ENCODE measurements at regions not wholly inside any gene's neighbourhood (a gene's known extent, or its start where the extent isn't known, plus 50 kb on each side); places are given as distances from the start of the nearest gene placed in this dataset.
"Not testable (repeated sequence)": the region's sequence is repeated elsewhere in the genome, so short reads cannot be mapped to it uniquely, and the experiment has no call there.

GRCh38 chr9:134571326-134571931 lies 70.2 kb upstream of the COL5A1 start:
- intact Hi-C loops (cut with DNase I) = no loop called here
- H3K27me3 ChIP-seq = no peaks in the 10 kb centered on the region
- H3K4me1 ChIP-seq (ENCODE audit: insufficient read depth) = no peaks in the 10 kb centered on the region
- no peaks in the 10 kb centered on the region for H3K9me3 ChIP-seq
- H3K4me3 ChIP-seq = no peak overlapping the region
- 68 to 77% (median 69%) methylated on average over 12 of the region's 12 CpGs for WGBS, 3 donors
- no peak for TF ChIP-seq EP300 (IDR thresholded peaks at IDR 0.05)
- no peak for TF ChIP-seq POLR2A (IDR thresholded peaks at IDR 0.05)
- no peak for TF ChIP-seq CTCF (IDR thresholded peaks at IDR 0.05)
- DNase-seq = peak in 2 of 5 donors; percentile 9
- no peaks in the 10 kb centered on the region for H3K36me3 ChIP-seq
- no peak overlapping the region for H3K27ac ChIP-seq

GRCh38 chr9:134571946-134572917 lies 69.4 kb upstream of the COL5A1 start:
- H3K4me3 ChIP-seq = no peak overlapping the region
- WGBS, 3 donors = 90 to 91% (median 90%) methylated on average over 16 to 18 of the region's 18 CpGs
- peak in 2 of 5 donors; percentile 12 to 23 for DNase-seq
- H3K27me3 ChIP-seq = no peaks in the 10 kb centered on the region
- intact Hi-C loops (cut with DNase I) = no loop called here
- no peak overlapping the region for H3K27ac ChIP-seq
- H3K36me3 ChIP-seq = no peaks in the 10 kb centered on the region
- no peaks in the 10 kb centered on the region for H3K9me3 ChIP-seq
- no peaks in the 10 kb centered on the region for H3K4me1 ChIP-seq (ENCODE audit: insufficient read depth)
- TF ChIP-seq EP300 (IDR thresholded peaks at IDR 0.05) (no peak), POLR2A (IDR thresholded peaks at IDR 0.05) (no peak), CTCF (IDR thresholded peaks at IDR 0.05) (no peak)

GRCh38 chr9:134574686-134575085 lies 66.9 kb upstream of the COL5A1 start:
- peak in 2 of 5 donors; percentile 1 to 5 for DNase-seq
- H3K27ac ChIP-seq; intact Hi-C loops (cut with DNase I); H3K27me3 ChIP-seq; H3K4me3 ChIP-seq; H3K4me1 ChIP-seq (ENCODE audit: insufficient read depth); H3K9me3 ChIP-seq; H3K36me3 ChIP-seq: not testable (repeated sequence)
- 51 to 61% (median 55%) methylated on average over 6 of the region's 6 CpGs for WGBS, 3 donors

GRCh38 chr9:134575103-134575900 lies 66.3 kb upstream of the COL5A1 start:
- intact Hi-C loops (cut with DNase I) = no loop called here
- 57 to 64% (median 60%) methylated on average over 14 of the region's 14 CpGs for WGBS, 3 donors
- Histone ChIP-seq H3K9me3 (no peaks in the 10 kb centered on the region), H3K27ac (no peak overlapping the region), H3K4me3 (no peak overlapping the region), H3K4me1 (ENCODE audit: insufficient read depth) (no peaks in the 10 kb centered on the region), H3K27me3 (no peaks in the 10 kb centered on the region), H3K36me3 (no peaks in the 10 kb centered on the region)
- DNase-seq = peak in 1 of 5 donors; percentile 2
- no peak for TF ChIP-seq POLR2A (IDR thresholded peaks at IDR 0.05)
- no peak for TF ChIP-seq CTCF (IDR thresholded peaks at IDR 0.05)
- TF ChIP-seq EP300 (IDR thresholded peaks at IDR 0.05) = no peak

All from ovary (tissue), 7 donors.